Breast epithelium (tissue), 4 donors: ENCODE measurements at regions not wholly inside any gene's neighbourhood (a gene's known extent, or its start where the extent isn't known, plus 50 kb on each side); places are given as distances from the start of the nearest gene placed in this dataset.

Experiments used
- DNase-seq, 2 donors: peaks; one replicate each; pipeline ENCODE4 v3.0.0-alpha.2; 2019; ENCODE audit warnings: low spot score in 2 of 2
- H3K27ac ChIP-seq, 2 donors: fragments of 200-600 bp; sonication (generic) in 1 of 2; one replicate each; pipeline ENCODE4 v1.5.1; 2016 to 2019; ENCODE audit warnings: mild to moderate bottlenecking in 1 of 2
- H3K27me3 ChIP-seq, 2 donors: fragments of 200-600 bp; sonication (generic) in 1 of 2; one replicate each; pipeline versions ENCODE4 v1.5.1 to v1.6.0; 2017 to 2019; ENCODE audit warnings: control low read depth in 1 of 2, mild to moderate bottlenecking in 1 of 2
- H3K36me3 ChIP-seq: fragments of 200-600 bp; one replicate; pipeline ENCODE4 v1.5.1; 2019
- H3K4me1 ChIP-seq, 2 donors: fragments of 200-600 bp; sonication (generic); one replicate each; pipeline ENCODE4 v1.5.1; 2016 to 2019; ENCODE audit warnings: control low read depth in 1 of 2
- H3K4me3 ChIP-seq, 3 donors: fragments of 200-600 bp; sonication (generic); 1 replicate in 2 of 3; 2 replicates in 1 of 3; pipeline ENCODE4 v1.5.1; 2016 to 2019; ENCODE audit warnings: mild to moderate bottlenecking in 3 of 3, moderate library complexity in 2 of 3
- H3K9me3 ChIP-seq, 2 donors: fragments of 200-600 bp; sonication (generic) in 1 of 2; one replicate each; pipeline ENCODE4 v1.5.1; 2016 to 2019; ENCODE audit warnings: control low read depth in 1 of 2
- POLR2A ChIP-seq: fragments of 450-650 bp; IDR thresholded peaks from one replicate; pipeline ENCODE4 v1.6.1; 2016; ENCODE audit warnings: antibody characterized with exemption, mild to moderate bottlenecking, moderate library complexity
- POLR2AphosphoS5 ChIP-seq, 3 donors: sonication (generic); formaldehyde crosslinking; IDR thresholded peaks; one replicate each; pipeline ENCODE4 v1.6.1; 2017; ENCODE audit warnings: antibody characterized with exemption in 3 of 3
- intact Hi-C: fragments of 100-400 bp; cut with DNase I; formaldehyde crosslinking; loops from one replicate; pipeline ENCODE4 v1.15.1; 2023; ENCODE audit warnings: low total_unique reads
- TF ChIP-seq, protein P1 (sequence below), 3 donors: fragments of 450-650 bp; IDR thresholded peaks; one replicate each; pipeline ENCODE4 v1.5.1; 2016 to 2017; ENCODE audit warnings: antibody characterized with exemption in 3 of 3, mild to moderate bottlenecking in 3 of 3, moderate library complexity in 3 of 3

GRCh38 chr16:82395212-82395611, 225.2 kb upstream of the MPHOSPH6 start:
- Histone ChIP-seq H3K27ac (no peak overlapping the region), H3K4me1 (no peaks in the 10 kb centered on the region), H3K36me3 (no peaks in the 10 kb centered on the region), H3K9me3 (no peaks in the 10 kb centered on the region), H3K4me3 (no peak overlapping the region), H3K27me3 (no peaks in the 10 kb centered on the region)
- intact Hi-C loops: no loop called here
- no peak for DNase-seq
- TF ChIP-seq, protein P1, sequence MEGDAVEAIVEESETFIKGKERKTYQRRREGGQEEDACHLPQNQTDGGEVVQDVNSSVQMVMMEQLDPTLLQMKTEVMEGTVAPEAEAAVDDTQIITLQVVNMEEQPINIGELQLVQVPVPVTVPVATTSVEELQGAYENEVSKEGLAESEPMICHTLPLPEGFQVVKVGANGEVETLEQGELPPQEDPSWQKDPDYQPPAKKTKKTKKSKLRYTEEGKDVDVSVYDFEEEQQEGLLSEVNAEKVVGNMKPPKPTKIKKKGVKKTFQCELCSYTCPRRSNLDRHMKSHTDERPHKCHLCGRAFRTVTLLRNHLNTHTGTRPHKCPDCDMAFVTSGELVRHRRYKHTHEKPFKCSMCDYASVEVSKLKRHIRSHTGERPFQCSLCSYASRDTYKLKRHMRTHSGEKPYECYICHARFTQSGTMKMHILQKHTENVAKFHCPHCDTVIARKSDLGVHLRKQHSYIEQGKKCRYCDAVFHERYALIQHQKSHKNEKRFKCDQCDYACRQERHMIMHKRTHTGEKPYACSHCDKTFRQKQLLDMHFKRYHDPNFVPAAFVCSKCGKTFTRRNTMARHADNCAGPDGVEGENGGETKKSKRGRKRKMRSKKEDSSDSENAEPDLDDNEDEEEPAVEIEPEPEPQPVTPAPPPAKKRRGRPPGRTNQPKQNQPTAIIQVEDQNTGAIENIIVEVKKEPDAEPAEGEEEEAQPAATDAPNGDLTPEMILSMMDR (IDR thresholded peaks at IDR 0.05): no peak
- TF ChIP-seq POLR2A (no peak), POLR2AphosphoS5 (IDR thresholded peaks at IDR 0.05) (no peak)

- Histone ChIP-seq H3K27me3 (no peaks in the 10 kb centered on the region), H3K4me3 (no peak overlapping the region), H3K27ac (no peak overlapping the region), H3K36me3 (no peaks in the 10 kb centered on the region), H3K4me1 (no peaks in the 10 kb centered on the region), H3K9me3 (no peaks in the 10 kb centered on the region)
- no peak for DNase-seq
- intact Hi-C loops: no loop called here
- TF ChIP-seq POLR2AphosphoS5 (IDR thresholded peaks at IDR 0.05) (no peak), POLR2A (no peak)
- TF ChIP-seq, protein P1 (IDR thresholded peaks at IDR 0.05): no peak
These were observed 221.7 kb upstream of the MPHOSPH6 start for GRCh38 chr16:82391690-82392089.

DNA sequence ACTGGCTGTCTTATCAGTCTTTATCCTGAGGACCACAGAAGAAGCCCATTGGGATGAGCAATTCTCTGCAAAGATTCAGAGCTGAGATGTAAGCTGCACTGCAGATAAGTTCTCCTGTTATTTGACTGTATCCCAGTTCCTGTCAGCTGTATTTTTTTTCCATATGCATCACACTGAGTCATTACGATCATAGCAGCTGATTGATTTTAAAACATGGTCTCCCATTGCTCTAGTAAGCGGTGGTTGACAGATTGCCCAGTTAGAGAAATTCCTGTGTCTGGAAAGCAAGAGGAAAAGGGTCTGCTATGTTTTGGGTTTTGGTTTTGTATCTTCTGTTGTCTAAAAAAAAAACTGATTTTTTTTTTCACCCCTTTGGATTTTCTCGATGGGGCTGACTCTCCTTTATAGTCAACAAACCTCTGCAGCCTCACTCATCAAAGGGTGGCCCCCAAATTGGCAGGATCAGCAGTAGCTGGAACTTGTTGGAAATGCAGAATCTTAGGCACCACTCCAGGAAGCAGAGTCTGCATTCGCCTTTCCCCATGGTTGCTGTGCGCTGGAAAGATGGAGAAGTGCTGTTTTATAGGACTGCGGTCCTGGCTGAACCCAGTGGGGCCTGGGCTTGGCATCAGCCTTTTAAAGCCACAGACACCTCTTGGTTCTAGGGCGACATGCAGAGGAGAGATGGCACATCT, 220.1 kb upstream of the MPHOSPH6 start:
- intact Hi-C loops: no loop called here
- TF ChIP-seq POLR2AphosphoS5 (IDR thresholded peaks at IDR 0.05) (no peak), POLR2A (no peak)
- TF ChIP-seq, protein P1 (IDR thresholded peaks at IDR 0.05): no peak
- no peak for DNase-seq

GRCh38 chr16:82386761-82387160, 216.7 kb upstream of the MPHOSPH6 start:
- no peak for DNase-seq
- TF ChIP-seq POLR2A (no peak), POLR2AphosphoS5 (IDR thresholded peaks at IDR 0.05) (no peak)
- TF ChIP-seq, protein P1 (IDR thresholded peaks at IDR 0.05): no peak
- intact Hi-C loops: no loop called here
- no peaks in the 10 kb centered on the region for H3K4me1 ChIP-seq
- H3K27ac ChIP-seq: no peak overlapping the region
- no peaks in the 10 kb centered on the region for H3K27me3 ChIP-seq
- no peaks in the 10 kb centered on the region for H3K9me3 ChIP-seq
- no peaks in the 10 kb centered on the region for H3K36me3 ChIP-seq
- no peak overlapping the region for H3K4me3 ChIP-seq

More for the DNA sequence above, 220.1 kb upstream of the MPHOSPH6 start:
- no peaks in the 10 kb centered on the region for H3K4me1 ChIP-seq
- H3K9me3 ChIP-seq: no peaks in the 10 kb centered on the region
- H3K4me3 ChIP-seq: no peak overlapping the region
- no peaks in the 10 kb centered on the region for H3K27me3 ChIP-seq
- H3K27ac ChIP-seq: no peak overlapping the region
- H3K36me3 ChIP-seq: no peaks in the 10 kb centered on the region

- Histone ChIP-seq H3K4me1 (no peaks in the 10 kb centered on the region), H3K27ac (no peak overlapping the region), H3K9me3 (no peaks in the 10 kb centered on the region), H3K36me3 (no peaks in the 10 kb centered on the region), H3K4me3 (no peak overlapping the region), H3K27me3 (no peaks in the 10 kb centered on the region)
- no peak for DNase-seq
- TF ChIP-seq POLR2AphosphoS5 (IDR thresholded peaks at IDR 0.05): no peak
- TF ChIP-seq, protein P1 (IDR thresholded peaks at IDR 0.05): no peak
- no peak for TF ChIP-seq POLR2A
- intact Hi-C loops: no loop called here
These were observed 214.9 kb upstream of the MPHOSPH6 start for GRCh38 chr16:82384949-82385348.
